CD4-positive, CD25-positive, alpha-beta regulatory T cell (primary cell): ENCODE measurements at regions not wholly inside any gene's neighbourhood (a gene's known extent, or its start where the extent isn't known, plus 50 kb on each side); places are given as distances from the start of the nearest gene placed in this dataset.
"Not testable (repeated sequence)": the region's sequence is repeated elsewhere in the genome, so short reads cannot be mapped to it uniquely, and the experiment has no call there.

Source experiments
- ATAC-seq, 2 donors: fragments of 150-1000 bp; cut with Tn5 transposase; one replicate each; pipeline ENCODE4 v1.10.0; 2021; ENCODE audit warnings: low read depth in 2 of 2, moderate number of reproducible peaks in 2 of 2, moderate library complexity in 1 of 2
- DNase-seq, 3 donors: peaks; one replicate each; pipeline versions ENCODE4 v3.0.0 to v3.0.0-alpha.2; 2012 to 2022; ENCODE audit warnings: mixed read lengths in 1 of 3
- H3K27ac ChIP-seq: one replicate; pipeline ENCODE4 v1.7.0; 2013; ENCODE audit warnings: mild to moderate bottlenecking, low read length; ENCODE audit not compliant: insufficient read depth, poor library complexity, severe bottlenecking
- H3K27me3 ChIP-seq: one replicate; pipeline ENCODE4 v1.7.0; 2013; ENCODE audit warnings: low read length; ENCODE audit not compliant: control insufficient read depth, insufficient read depth
- H3K36me3 ChIP-seq: one replicate; pipeline ENCODE4 v1.7.0; 2013; ENCODE audit warnings: mild to moderate bottlenecking, low read length, moderate library complexity; ENCODE audit not compliant: control insufficient read depth, insufficient read depth
- H3K4me1 ChIP-seq: 2 replicates; pipeline ENCODE4 v1.7.0; 2013; ENCODE audit warnings: mild to moderate bottlenecking, low read length; ENCODE audit not compliant: insufficient read depth, control insufficient read depth, poor library complexity, severe bottlenecking
- H3K4me3 ChIP-seq: one replicate; pipeline ENCODE4 v1.7.0; 2013; ENCODE audit warnings: low read depth, mild to moderate bottlenecking, low read length, moderate library complexity
- H3K9me3 ChIP-seq, 2 experiments: 1 replicate in 1 of 2; 2 replicates in 1 of 2; pipeline ENCODE4 v1.7.0; 2013; ENCODE audit warnings: low read length in 2 of 2, mild to moderate bottlenecking in 1 of 2, moderate library complexity in 1 of 2; ENCODE audit not compliant: control insufficient read depth in 2 of 2
- H3K27ac Mint-ChIP-seq, 3 donors: one replicate each; pipeline ENCODE4 v1.8.0; 2020 to 2022; ENCODE audit warnings: mild to moderate bottlenecking in 3 of 3, mixed read lengths in 3 of 3, moderate library complexity in 2 of 3
- H3K27me3 Mint-ChIP-seq: one replicate; pipeline ENCODE4 v1.8.0; 2022; ENCODE audit warnings: mild to moderate bottlenecking, mixed read lengths
- H3K36me3 Mint-ChIP-seq: one replicate; pipeline ENCODE4 v1.8.0; 2020; ENCODE audit warnings: mixed read lengths
- H3K4me1 Mint-ChIP-seq, 4 donors: one replicate each; pipeline ENCODE4 v1.8.0; 2020 to 2022; ENCODE audit warnings: mixed read lengths in 4 of 4, mild to moderate bottlenecking in 1 of 4
- H3K4me3 Mint-ChIP-seq, 4 donors: one replicate each; pipeline ENCODE4 v1.8.0; 2020 to 2022; ENCODE audit warnings: mild to moderate bottlenecking in 4 of 4, mixed read lengths in 4 of 4, moderate library complexity in 3 of 4
- H3K9me3 Mint-ChIP-seq, 7 donors: one replicate each; pipeline ENCODE4 v1.8.0; 2020 to 2022; ENCODE audit warnings: mixed read lengths in 7 of 7, mild to moderate bottlenecking in 3 of 7, moderate library complexity in 2 of 7

DNA sequence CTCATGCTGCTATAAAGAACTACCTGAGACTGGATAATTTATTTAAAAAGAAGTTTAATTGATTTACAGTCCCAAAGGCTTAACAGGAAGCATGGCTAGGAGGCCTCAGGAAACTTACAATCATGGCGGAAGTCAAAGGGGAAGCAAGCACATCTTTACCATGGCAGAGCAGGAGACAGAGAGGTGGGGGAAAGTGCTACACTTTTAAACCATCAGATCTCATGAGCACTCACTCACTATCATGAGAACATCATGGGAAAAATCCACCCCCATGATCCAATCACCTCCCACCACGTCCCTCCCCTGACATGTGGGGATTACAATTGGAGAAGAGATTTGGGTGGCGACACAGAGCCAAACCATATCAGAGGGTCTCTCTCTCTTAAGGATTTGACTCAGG lies 108.6 kb upstream of the PODXL start:
- H3K36me3 Mint-ChIP-seq = no peaks in the 10 kb centered on the region
- H3K27ac ChIP-seq = no peak overlapping the region
- H3K4me1 ChIP-seq = no peaks in the 10 kb centered on the region
- H3K9me3 Mint-ChIP-seq = no peaks in the 10 kb centered on the region
- no peak overlapping the region for H3K4me3 Mint-ChIP-seq
- no peak for DNase-seq
- no peaks in the 10 kb centered on the region for H3K36me3 ChIP-seq
- no peaks in the 10 kb centered on the region for H3K4me1 Mint-ChIP-seq
- no peaks in the 10 kb centered on the region for H3K27me3 Mint-ChIP-seq
- H3K4me3 ChIP-seq = no peak overlapping the region
- H3K27me3 ChIP-seq = peaks cover 3% of the 10 kb centered on the region
- ATAC-seq = no peak
- H3K27ac Mint-ChIP-seq = no peak overlapping the region
- no peaks in the 10 kb centered on the region for H3K9me3 ChIP-seq

DNA sequence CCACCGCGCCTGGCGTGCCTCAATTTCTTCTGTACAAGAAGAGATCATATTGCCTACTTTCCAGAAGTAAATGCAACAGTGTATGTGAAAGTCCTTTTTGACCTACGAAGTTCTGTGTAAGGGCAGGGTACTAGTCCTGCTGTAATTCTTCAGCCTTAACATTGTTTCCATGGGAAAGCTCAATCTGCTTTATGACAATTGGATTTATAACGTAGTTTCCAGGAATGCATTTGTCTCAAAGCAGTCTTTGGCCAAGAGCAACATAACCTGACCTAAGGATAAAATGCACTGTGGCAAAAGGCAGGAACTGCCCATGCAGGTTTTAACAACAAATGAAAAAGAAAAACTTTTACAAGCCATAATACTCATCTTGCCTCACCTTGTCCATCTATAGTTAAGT lies 108.1 kb upstream of the PODXL start:
- DNase-seq (no peak), ATAC-seq (no peak)
- Histone ChIP-seq H3K4me3 (no peak overlapping the region), H3K36me3 (no peaks in the 10 kb centered on the region), H3K4me1 (no peaks in the 10 kb centered on the region), H3K27ac (no peak overlapping the region), H3K27me3 (no peaks in the 10 kb centered on the region), H3K9me3 (no peaks in the 10 kb centered on the region)
- no peak overlapping the region for H3K4me3 Mint-ChIP-seq
- no peaks in the 10 kb centered on the region for H3K9me3 Mint-ChIP-seq
- no peaks in the 10 kb centered on the region for H3K4me1 Mint-ChIP-seq
- H3K36me3 Mint-ChIP-seq = no peaks in the 10 kb centered on the region
- H3K27me3 Mint-ChIP-seq = no peaks in the 10 kb centered on the region
- no peak overlapping the region for H3K27ac Mint-ChIP-seq

DNA sequence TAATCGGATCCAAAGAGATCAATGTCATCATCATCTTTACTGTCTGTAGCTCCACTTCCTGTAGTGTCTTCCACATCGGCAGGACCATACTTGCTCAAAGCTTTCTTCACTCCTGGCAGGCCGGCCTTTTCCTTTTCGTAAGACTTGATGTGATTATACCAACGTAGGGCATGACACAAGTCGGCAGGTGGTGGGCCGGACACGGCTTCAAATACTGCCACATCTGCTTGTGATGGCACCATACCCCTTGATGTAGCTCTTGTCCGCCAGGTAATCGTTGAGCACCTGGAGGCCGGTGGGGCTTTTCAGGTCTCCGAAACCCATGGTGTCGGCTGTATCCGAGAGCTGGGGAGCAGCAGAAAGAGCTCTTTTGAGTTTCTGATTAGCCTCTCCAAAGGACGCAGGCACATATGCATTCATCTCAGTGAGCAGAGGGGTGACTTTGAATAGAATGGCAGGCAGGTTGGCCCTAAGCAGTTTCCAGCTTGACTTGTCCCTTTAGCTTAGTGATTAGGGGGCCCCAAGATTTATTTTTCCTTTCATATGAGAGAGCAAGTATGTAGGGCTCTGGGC lies 106.0 kb upstream of the PODXL start:
- not testable (repeated sequence) for ATAC-seq, H3K9me3 Mint-ChIP-seq, H3K27ac Mint-ChIP-seq

DNA sequence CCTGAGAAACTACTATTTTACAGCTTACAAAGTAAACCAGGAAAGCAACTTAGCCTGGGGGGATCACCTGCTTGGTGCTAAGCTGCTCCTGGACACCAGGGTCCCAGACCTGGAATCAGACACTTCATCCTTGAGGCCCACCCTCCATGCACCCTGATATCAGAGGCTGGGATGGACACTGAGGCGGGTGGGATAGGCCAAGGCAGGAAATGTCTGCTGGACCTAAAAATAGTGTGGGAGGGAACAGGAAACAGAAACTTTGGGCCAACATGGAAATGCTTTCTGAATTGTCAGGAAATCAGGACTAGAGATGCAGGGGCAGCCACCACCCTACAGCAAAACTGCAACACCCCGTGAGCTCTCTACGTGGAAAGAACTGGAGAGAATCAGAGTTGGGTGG lies 101.5 kb upstream of the PODXL start:
- Mint-ChIP-seq H3K27me3 (no peaks in the 10 kb centered on the region), H3K27ac (no peak overlapping the region), H3K4me1 (peaks cover 0 to 11% (median 4%) of the 10 kb centered on the region in 4 donors)

More for the DNA sequence above, 106.0 kb upstream of the PODXL start:
- not testable (repeated sequence) for H3K27ac ChIP-seq, H3K36me3 ChIP-seq, H3K36me3 Mint-ChIP-seq, H3K27me3 Mint-ChIP-seq, H3K27me3 ChIP-seq, DNase-seq, H3K4me1 Mint-ChIP-seq, H3K4me3 ChIP-seq, H3K4me3 Mint-ChIP-seq, H3K4me1 ChIP-seq, H3K9me3 ChIP-seq

DNA sequence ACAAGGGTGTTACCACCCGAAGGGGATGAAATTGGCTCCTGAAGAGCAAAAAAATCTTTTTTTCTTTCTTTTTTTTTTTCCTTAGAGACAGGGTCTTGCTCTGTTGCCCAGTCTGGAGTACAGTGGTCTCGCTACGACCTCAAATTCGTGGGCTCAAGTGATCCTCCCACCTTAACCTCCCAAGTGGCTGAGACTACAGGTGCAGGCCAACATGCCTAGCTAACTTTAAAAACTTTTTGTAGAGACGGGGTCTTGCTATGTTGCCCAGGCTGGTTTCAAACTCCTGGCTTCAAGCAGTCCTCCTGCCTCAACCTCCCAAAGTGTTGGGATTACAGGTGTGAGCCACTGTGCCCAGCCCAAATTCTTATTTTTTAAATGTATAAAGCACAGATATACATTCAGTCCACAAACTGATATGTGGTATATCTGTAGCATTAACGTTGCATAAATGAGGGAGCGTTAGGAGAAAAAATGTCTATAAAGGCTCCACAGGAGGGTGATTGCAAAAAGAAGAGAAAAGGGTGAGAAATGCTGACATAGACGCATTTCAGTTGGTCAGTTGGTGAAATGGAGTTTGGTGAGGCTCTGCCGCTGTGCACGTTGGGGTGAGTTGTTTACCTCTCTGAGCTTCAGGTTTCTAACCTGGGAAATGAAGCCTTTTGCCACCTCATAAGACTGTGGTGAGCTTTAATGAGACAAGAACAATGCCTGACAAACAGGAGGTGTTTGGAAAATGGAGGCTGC lies 100.7 kb upstream of the PODXL start:
- Histone ChIP-seq H3K4me1 (no peaks in the 10 kb centered on the region), H3K4me3 (no peak overlapping the region), H3K9me3 (no peaks in the 10 kb centered on the region), H3K27ac (no peak overlapping the region), H3K27me3 (no peaks in the 10 kb centered on the region), H3K36me3 (no peaks in the 10 kb centered on the region)
- Mint-ChIP-seq H3K27me3 (no peaks in the 10 kb centered on the region), H3K4me3 (no peak overlapping the region), H3K36me3 (no peaks in the 10 kb centered on the region), H3K9me3 (peaks cover 0 to 3% (median 0%) of the 10 kb centered on the region in 7 donors), H3K27ac (no peak overlapping the region), H3K4me1 (peaks cover 0 to 11% (median 4%) of the 10 kb centered on the region in 4 donors)
- ATAC-seq (no peak), DNase-seq (no peak)

More for the DNA sequence above, 101.5 kb upstream of the PODXL start:
- H3K4me3 ChIP-seq = no peak overlapping the region
- no peak overlapping the region for H3K27ac ChIP-seq
- H3K36me3 Mint-ChIP-seq = no peaks in the 10 kb centered on the region
- no peaks in the 10 kb centered on the region for H3K36me3 ChIP-seq
- no peaks in the 10 kb centered on the region for H3K4me1 ChIP-seq
- no peak overlapping the region for H3K4me3 Mint-ChIP-seq
- H3K9me3 Mint-ChIP-seq = peaks cover 0 to 3% (median 0%) of the 10 kb centered on the region in 7 donors
- no peaks in the 10 kb centered on the region for H3K27me3 ChIP-seq
- ATAC-seq (no peak), DNase-seq (no peak)
- no peaks in the 10 kb centered on the region for H3K9me3 ChIP-seq

DNA sequence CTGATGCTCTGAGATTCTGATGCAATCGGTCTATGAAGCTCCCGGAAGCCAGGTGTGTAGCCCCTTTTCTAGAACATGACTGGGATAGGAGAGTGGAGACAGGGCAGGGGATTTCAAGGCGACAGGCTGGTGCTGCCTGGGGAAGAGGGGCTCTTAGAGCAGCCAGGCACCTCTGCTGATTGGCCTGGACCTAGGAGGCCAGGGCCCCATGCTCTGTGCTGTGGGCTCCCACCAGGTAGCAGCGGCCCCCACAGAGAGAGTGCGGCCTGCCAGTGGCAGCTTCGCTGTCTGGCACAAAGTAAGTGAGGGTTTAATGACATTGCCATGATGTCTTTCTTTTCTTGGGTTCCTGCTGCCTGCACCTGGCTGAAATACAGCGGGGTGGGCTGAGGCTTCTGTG lies 99.4 kb upstream of the PODXL start:
- ATAC-seq (no peak), DNase-seq (no peak)
- H3K27me3 Mint-ChIP-seq = no peaks in the 10 kb centered on the region
- no peaks in the 10 kb centered on the region for H3K36me3 Mint-ChIP-seq
- no peaks in the 10 kb centered on the region for H3K36me3 ChIP-seq
- no peaks in the 10 kb centered on the region for H3K4me1 ChIP-seq
- H3K9me3 Mint-ChIP-seq = peaks cover 0 to 3% (median 0%) of the 10 kb centered on the region in 7 donors
- H3K4me1 Mint-ChIP-seq = peaks cover 0 to 11% (median 4%) of the 10 kb centered on the region in 4 donors
- H3K9me3 ChIP-seq = no peaks in the 10 kb centered on the region
- no peak overlapping the region for H3K4me3 ChIP-seq
- no peaks in the 10 kb centered on the region for H3K27me3 ChIP-seq
- H3K27ac ChIP-seq = no peak overlapping the region
- no peak overlapping the region for H3K4me3 Mint-ChIP-seq
- H3K27ac Mint-ChIP-seq = no peak overlapping the region

DNA sequence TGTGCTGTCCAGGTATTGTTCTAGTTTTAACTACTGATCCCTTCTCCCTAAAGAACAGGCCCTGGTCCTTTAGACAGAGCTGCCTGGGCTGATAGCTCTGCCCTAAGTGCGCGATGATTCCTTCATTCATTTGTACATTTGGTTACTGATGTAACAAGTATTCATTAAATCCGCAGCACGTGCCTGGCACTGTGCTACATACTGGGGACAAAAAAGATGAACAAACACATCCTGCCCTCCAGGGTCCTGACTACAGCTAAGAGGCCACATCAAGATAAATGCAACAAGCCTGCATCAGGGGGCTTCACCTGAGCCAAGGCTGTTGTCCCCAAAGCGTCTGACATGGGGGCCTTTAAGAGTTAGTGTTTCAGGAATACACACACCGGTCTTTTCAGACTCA lies 99.0 kb upstream of the PODXL start:
- Histone ChIP-seq H3K9me3 (no peaks in the 10 kb centered on the region), H3K27me3 (no peaks in the 10 kb centered on the region), H3K36me3 (no peaks in the 10 kb centered on the region), H3K27ac (no peak overlapping the region), H3K4me3 (no peak overlapping the region), H3K4me1 (no peaks in the 10 kb centered on the region)
- no peak for ATAC-seq
- Mint-ChIP-seq H3K27ac (no peak overlapping the region), H3K4me1 (peaks cover 0 to 11% (median 4%) of the 10 kb centered on the region in 4 donors), H3K9me3 (peaks cover 0 to 3% (median 0%) of the 10 kb centered on the region in 7 donors), H3K4me3 (no peak overlapping the region), H3K36me3 (no peaks in the 10 kb centered on the region), H3K27me3 (no peaks in the 10 kb centered on the region)
- no peak for DNase-seq
